Mesenchymal stem cell (in vitro differentiated cells and primary cell): ENCODE measurements at regions not wholly inside any gene's neighbourhood (a gene's known extent, or its start where the extent isn't known, plus 50 kb on each side); places are given as distances from the start of the nearest gene placed in this dataset.
"Not testable (repeated sequence)": the region's sequence is repeated elsewhere in the genome, so short reads cannot be mapped to it uniquely, and the experiment has no call there.

Experiments used
- DNase-seq: peaks from one replicate; pipeline ENCODE4 v3.0.0-alpha.2; 2013
- H2AFZ ChIP-seq: one replicate; pipeline ENCODE4 v1.6.1; 2013; ENCODE audit warnings: low read depth, mild to moderate bottlenecking, control low read depth, inconsistent platforms, low read length, moderate library complexity
- H2AK5ac ChIP-seq: 2 replicates; pipeline ENCODE4 v1.6.1; 2013; ENCODE audit warnings: low read length, moderate library complexity, mild to moderate bottlenecking, inconsistent platforms; ENCODE audit not compliant: severe bottlenecking
- H2BK120ac ChIP-seq: one replicate; pipeline ENCODE4 v1.6.1; 2013; ENCODE audit warnings: low read depth, mild to moderate bottlenecking, inconsistent platforms, low read length, moderate library complexity
- H2BK12ac ChIP-seq, 2 experiments: one replicate each; pipeline ENCODE4 v1.6.1; 2013; ENCODE audit warnings: inconsistent platforms in 2 of 2, low read length in 2 of 2, mild to moderate bottlenecking in 2 of 2, moderate library complexity in 2 of 2, control low read depth in 1 of 2
- H2BK15ac ChIP-seq: one replicate; pipeline ENCODE4 v1.6.1; 2013; ENCODE audit warnings: mild to moderate bottlenecking, low read depth, inconsistent platforms; ENCODE audit not compliant: poor library complexity, severe bottlenecking
- H2BK5ac ChIP-seq: 2 replicates; pipeline ENCODE4 v1.6.1; 2013; ENCODE audit warnings: low read depth, mild to moderate bottlenecking, low read length, control low read depth, inconsistent platforms; ENCODE audit not compliant: poor library complexity, severe bottlenecking
- H3K14ac ChIP-seq, 2 experiments: one replicate each; pipeline ENCODE4 v1.6.1; 2013; ENCODE audit warnings: inconsistent platforms in 2 of 2, low read length in 2 of 2, control low read depth in 1 of 2, mild to moderate bottlenecking in 1 of 2, moderate library complexity in 1 of 2
- H3K18ac ChIP-seq, 2 experiments: one replicate each; pipeline ENCODE4 v1.6.1; 2013; ENCODE audit warnings: inconsistent platforms in 2 of 2, low read length in 2 of 2, control low read depth in 1 of 2, low read depth in 1 of 2, mild to moderate bottlenecking in 1 of 2
- H3K23ac ChIP-seq, 2 experiments: one replicate each; pipeline ENCODE4 v1.6.1; 2013; ENCODE audit warnings: inconsistent platforms in 2 of 2, low read length in 2 of 2, mild to moderate bottlenecking in 2 of 2, moderate library complexity in 2 of 2, control low read depth in 1 of 2
- H3K27ac ChIP-seq: 2 replicates; pipeline ENCODE4 v1.5.1; 2013; ENCODE audit warnings: mild to moderate bottlenecking, moderate library complexity, low read length, control low read depth, inconsistent platforms; ENCODE audit not compliant: poor library complexity, severe bottlenecking
- H3K27me3 ChIP-seq, 2 experiments: 2 replicates each; pipeline versions ENCODE4 v1.6.1 to v1.7.0; 2013; ENCODE audit warnings: low read length in 2 of 2, mild to moderate bottlenecking in 2 of 2, moderate library complexity in 2 of 2, control low read depth in 1 of 2, inconsistent platforms in 1 of 2; ENCODE audit not compliant: control insufficient read depth in 1 of 2, insufficient read depth in 1 of 2
- H3K36me3 ChIP-seq, 2 experiments: 2 replicates each; pipeline versions ENCODE4 v1.6.1 to v1.7.0; 2013; ENCODE audit warnings: low read length in 2 of 2, control low read depth in 1 of 2, inconsistent platforms in 1 of 2, low read depth in 1 of 2, mild to moderate bottlenecking in 1 of 2; ENCODE audit not compliant: insufficient read depth in 2 of 2, control insufficient read depth in 1 of 2
- H3K4ac ChIP-seq, 2 experiments: one replicate each; pipeline ENCODE4 v1.6.1; 2013; ENCODE audit warnings: inconsistent platforms in 2 of 2, low read length in 2 of 2, mild to moderate bottlenecking in 2 of 2, moderate library complexity in 2 of 2, control low read depth in 1 of 2, low read depth in 1 of 2
- H3K4me1 ChIP-seq: 2 replicates; pipeline ENCODE4 v1.6.1; 2013; ENCODE audit warnings: low read depth, low read length, control low read depth; ENCODE audit not compliant: control insufficient read depth, insufficient read depth
- H3K4me2 ChIP-seq: 2 replicates; pipeline ENCODE4 v1.6.1; 2013; ENCODE audit warnings: low read length, mild to moderate bottlenecking, inconsistent platforms; ENCODE audit not compliant: poor library complexity, severe bottlenecking
- H3K4me3 ChIP-seq, 2 experiments: 2 replicates each; pipeline versions ENCODE4 v1.5.1 to v1.7.0; 2013; ENCODE audit warnings: low read length in 2 of 2, mild to moderate bottlenecking in 2 of 2, control low read depth in 1 of 2, low read depth in 1 of 2; ENCODE audit not compliant: insufficient read depth in 1 of 2
- H3K79me1 ChIP-seq: replicated peaks from 2 replicates; pipeline ENCODE4 v1.6.1; 2013; ENCODE audit warnings: mild to moderate bottlenecking, control low read depth, low read length, inconsistent platforms; ENCODE audit not compliant: poor library complexity, severe bottlenecking
- H3K9ac ChIP-seq: 2 replicates; pipeline ENCODE4 v1.7.0; 2013; ENCODE audit warnings: mild to moderate bottlenecking, low read length, moderate library complexity
- H3K9me3 ChIP-seq: 2 replicates; pipeline ENCODE4 v1.7.0; 2013; ENCODE audit warnings: mild to moderate bottlenecking, low read length; ENCODE audit not compliant: control insufficient read depth
- H4K8ac ChIP-seq: one replicate; pipeline ENCODE4 v1.6.1; 2013; ENCODE audit warnings: inconsistent platforms, mild to moderate bottlenecking, low read length, moderate library complexity
- H4K91ac ChIP-seq: one replicate; pipeline ENCODE4 v1.6.1; 2013; ENCODE audit warnings: mild to moderate bottlenecking, low read length, inconsistent platforms
- WGBS: methylation state at CpG from one replicate; pipeline ENCODE4 v1.1.7; 2013; ENCODE audit warnings: mixed read lengths; 5-methylcytosine and 5-hydroxymethylcytosine counted together

GRCh38 chr2:239865856-239866255, 159.3 kb downstream of the NDUFA10 start:
- H3K9me3 ChIP-seq, H3K27ac ChIP-seq, H2BK120ac ChIP-seq, H3K4me1 ChIP-seq, H3K9ac ChIP-seq, H3K79me1 ChIP-seq, H3K4ac ChIP-seq, H3K4me3 ChIP-seq, H3K36me3 ChIP-seq, H2BK15ac ChIP-seq, H3K27me3 ChIP-seq, H3K4me2 ChIP-seq, H2AFZ ChIP-seq, H4K8ac ChIP-seq, H2AK5ac ChIP-seq, DNase-seq, H2BK5ac ChIP-seq, H2BK12ac ChIP-seq, H3K23ac ChIP-seq, H3K18ac ChIP-seq: not testable (repeated sequence)
- 83% methylated on average over 5 of the region's 5 CpGs for WGBS
- Histone ChIP-seq H3K14ac (peak overlapping the region in 1 of 2 experiments; percentile 9), H4K91ac (peak overlapping the region; percentile 4)

- Histone ChIP-seq H3K79me1 (no peaks in the 10 kb centered on the region), H2BK5ac (no peak overlapping the region), H2BK120ac (no peak overlapping the region), H4K91ac (no peak overlapping the region), H2AFZ (no peak overlapping the region), H3K23ac (no peak overlapping the region), H3K36me3 (no peaks in the 10 kb centered on the region), H4K8ac (no peak overlapping the region), H3K4me3 (no peak overlapping the region), H3K27ac (no peak overlapping the region), H2BK15ac (no peak overlapping the region), H3K14ac (no peak overlapping the region), H3K9ac (no peak overlapping the region), H2BK12ac (no peak overlapping the region), H3K4me2 (no peak overlapping the region), H3K9me3 (no peaks in the 10 kb centered on the region), H3K4me1 (peaks cover 2% of the 10 kb centered on the region), H2AK5ac (no peak overlapping the region), H3K27me3 (no peaks in the 10 kb centered on the region), H3K4ac (no peak overlapping the region), H3K18ac (no peak overlapping the region)
- 96% methylated on average over 41 of the region's 42 CpGs for WGBS
- no peak for DNase-seq
Measured at GRCh38 chr2:239865059-239865639, 160.0 kb downstream of the NDUFA10 start.

GRCh38 chr2:239864247-239865058, 160.7 kb downstream of the NDUFA10 start:
- no peak overlapping the region for H3K14ac ChIP-seq
- no peak overlapping the region for H3K4me2 ChIP-seq
- no peak overlapping the region for H2BK5ac ChIP-seq
- no peak overlapping the region for H3K23ac ChIP-seq
- no peaks in the 10 kb centered on the region for H3K79me1 ChIP-seq
- H3K9ac ChIP-seq: no peak overlapping the region
- H2BK12ac ChIP-seq: no peak overlapping the region
- no peak overlapping the region for H3K27ac ChIP-seq
- no peaks in the 10 kb centered on the region for H3K27me3 ChIP-seq
- H2AFZ ChIP-seq: no peak overlapping the region
- DNase-seq: no peak
- WGBS: 90% methylated on average over 24 of the region's 26 CpGs
- no peaks in the 10 kb centered on the region for H3K36me3 ChIP-seq
- no peak overlapping the region for H3K18ac ChIP-seq
- H3K4me3 ChIP-seq: no peak overlapping the region
- no peaks in the 10 kb centered on the region for H3K9me3 ChIP-seq
- no peak overlapping the region for H2BK15ac ChIP-seq
- H4K8ac ChIP-seq: no peak overlapping the region
- H2BK120ac ChIP-seq: no peak overlapping the region
- H3K4ac ChIP-seq: no peak overlapping the region
- no peak overlapping the region for H2AK5ac ChIP-seq
- H3K4me1 ChIP-seq: peaks cover 2% of the 10 kb centered on the region
- no peak overlapping the region for H4K91ac ChIP-seq

GRCh38 chr2:239862613-239863012, 162.5 kb downstream of the NDUFA10 start:
- H3K27ac ChIP-seq: no peak overlapping the region
- no peak overlapping the region for H2BK12ac ChIP-seq
- peaks cover 0 to 4% of the 10 kb centered on the region in 2 experiments for H3K27me3 ChIP-seq
- H3K79me1 ChIP-seq: no peaks in the 10 kb centered on the region
- no peak overlapping the region for H2BK15ac ChIP-seq
- no peak overlapping the region for H2AK5ac ChIP-seq
- no peak overlapping the region for H3K14ac ChIP-seq
- no peak overlapping the region for H2BK120ac ChIP-seq
- no peak overlapping the region for H3K9ac ChIP-seq
- no peak overlapping the region for H2BK5ac ChIP-seq
- no peak overlapping the region for H3K4ac ChIP-seq
- peaks cover 2% of the 10 kb centered on the region for H3K4me1 ChIP-seq
- no peak overlapping the region for H2AFZ ChIP-seq
- H4K91ac ChIP-seq: no peak overlapping the region
- H3K23ac ChIP-seq: no peak overlapping the region
- H3K36me3 ChIP-seq: no peaks in the 10 kb centered on the region
- H3K4me2 ChIP-seq: no peak overlapping the region
- 69% methylated on average over 4 of the region's 7 CpGs for WGBS
- H4K8ac ChIP-seq: no peak overlapping the region
- H3K18ac ChIP-seq: no peak overlapping the region
- DNase-seq: no peak
- H3K9me3 ChIP-seq: no peaks in the 10 kb centered on the region
- H3K4me3 ChIP-seq: no peak overlapping the region
